A673 (cell line): ENCODE measurements at regions not wholly inside any gene's neighbourhood (a gene's known extent, or its start where the extent isn't known, plus 50 kb on each side); places are given as distances from the start of the nearest gene placed in this dataset.

ENCODE experiments used
- BruUV-seq: library from RNA; stranded (reverse); fragments of 400-500 nt; replicated peaks from 2 replicates; lab custom pipeline; 2021; lab: Mats Ljungman, UMichigan
- CTCF ChIA-PET: fragments of 300-600 bp; sonication (Branson Sonifier 250); formaldehyde crosslinking; loops from one replicate; lab custom pipeline; 2022; ENCODE audit warnings: antibody characterized with exemption; lab: Charles Lee
- POLR2A ChIA-PET: fragments of 300-600 bp; sonication (Branson Sonifier 250); formaldehyde crosslinking; loops from one replicate; lab custom pipeline; 2022; ENCODE audit warnings: antibody characterized with exemption; ENCODE audit not compliant: low non-redundant PET; lab: Charles Lee
- DNase-seq: peaks from one replicate; pipeline ENCODE4 v3.0.0-alpha.2; 2015; ENCODE audit warnings: low spot score
- H3K27ac ChIP-seq: fragments of 200-600 bp; sonication (generic); 2 replicates; pipeline ENCODE4 v1.5.1; 2016; ENCODE audit warnings: mixed run types, low read depth, mild to moderate bottlenecking, mixed read lengths, antibody characterized with exemption, low read length; ENCODE audit not compliant: poor library complexity, severe bottlenecking
- H3K27me3 ChIP-seq: fragments of 200-600 bp; sonication (generic); replicated peaks from 2 replicates; pipeline ENCODE4 v1.6.1; 2017; ENCODE audit warnings: mixed run types, low read depth, mild to moderate bottlenecking, mixed read lengths, antibody characterized with exemption, low read length; ENCODE audit not compliant: insufficient read depth, poor library complexity
- H3K36me3 ChIP-seq: fragments of 200-600 bp; sonication (generic); 2 replicates; pipeline ENCODE4 v1.6.1; 2016; ENCODE audit warnings: mixed run types, mild to moderate bottlenecking, mixed read lengths, antibody characterized with exemption, low read length; ENCODE audit not compliant: insufficient read depth, poor library complexity, severe bottlenecking
- H3K4me1 ChIP-seq: fragments of 200-600 bp; sonication (generic); 2 replicates; pipeline ENCODE4 v1.6.1; 2017; ENCODE audit warnings: mixed run types, mild to moderate bottlenecking, mixed read lengths, antibody characterized with exemption, low read length; ENCODE audit not compliant: insufficient read depth, poor library complexity, severe bottlenecking
- H3K4me3 ChIP-seq: fragments of 200-600 bp; sonication (generic); 2 replicates; pipeline ENCODE4 v1.5.1; 2016; ENCODE audit warnings: low read depth, mixed run types, mild to moderate bottlenecking, mixed read lengths, low read length; ENCODE audit not compliant: poor library complexity, severe bottlenecking
- H3K9me3 ChIP-seq: fragments of 200-600 bp; sonication (generic); 2 replicates; pipeline ENCODE4 v1.6.1; 2016; ENCODE audit warnings: mixed run types, low read depth, mild to moderate bottlenecking, mixed read lengths, antibody characterized with exemption, low read length; ENCODE audit not compliant: poor library complexity, severe bottlenecking
- EZH2 ChIP-seq: fragments of 200-600 bp; sonication (generic); IDR thresholded peaks from 2 replicates; pipeline ENCODE4 v1.6.1; 2017; ENCODE audit warnings: borderline replicate concordance, low read depth, mild to moderate bottlenecking, mixed read lengths, antibody characterized with exemption, low read length; ENCODE audit not compliant: poor library complexity, severe bottlenecking
- intact Hi-C: fragments of 100-400 bp; cut with micrococcal nuclease; formaldehyde crosslinking; loops from one replicate; pipeline ENCODE4 v1.10.0; 2022; ENCODE audit not compliant: unreplicated experiment
- TF ChIP-seq, protein P1 (sequence below): fragments of 300-800, 200-600 bp; sonication (generic); conservative IDR thresholded peaks from 2 replicates; pipeline ENCODE4 v1.5.1; 2017; ENCODE audit warnings: low read depth, mild to moderate bottlenecking, antibody characterized with exemption, low read length, moderate library complexity, mixed read lengths

DNA sequence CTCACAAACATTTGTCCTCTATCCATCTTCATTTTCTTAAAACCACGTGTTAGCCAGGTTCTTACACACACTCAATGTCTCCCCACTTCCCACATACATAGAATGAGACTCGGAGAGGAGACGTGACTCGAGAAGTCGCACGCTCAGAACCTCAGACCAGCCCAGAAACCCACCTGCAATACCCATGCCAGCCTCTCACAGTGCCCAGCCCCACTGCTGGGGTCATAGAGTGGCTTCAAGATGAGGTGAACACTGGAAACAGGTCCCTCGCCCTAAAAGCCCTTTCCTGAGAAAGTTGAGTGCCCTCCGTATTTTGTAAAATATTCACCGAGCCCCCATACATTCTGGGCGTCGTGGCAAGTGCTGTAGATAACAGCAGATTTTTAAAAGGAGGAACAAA, 487.4 kb downstream of the EIPR1 start:
- no peaks in the 10 kb centered on the region for H3K4me1 ChIP-seq
- BruUV-seq, result no TSS peak
- DNase-seq, result no peak
- H3K4me3 ChIP-seq, result no peak overlapping the region
- intact Hi-C loops, result no loop called here
- H3K27ac ChIP-seq, result no peak overlapping the region
- H3K9me3 ChIP-seq, result no peaks in the 10 kb centered on the region
- no peaks in the 10 kb centered on the region for H3K36me3 ChIP-seq
- POLR2A ChIA-PET, result no interaction called here
- no peaks in the 10 kb centered on the region for H3K27me3 ChIP-seq
- CTCF ChIA-PET, result no interaction called here
- TF ChIP-seq EZH2, result no peak
- TF ChIP-seq, protein P1, sequence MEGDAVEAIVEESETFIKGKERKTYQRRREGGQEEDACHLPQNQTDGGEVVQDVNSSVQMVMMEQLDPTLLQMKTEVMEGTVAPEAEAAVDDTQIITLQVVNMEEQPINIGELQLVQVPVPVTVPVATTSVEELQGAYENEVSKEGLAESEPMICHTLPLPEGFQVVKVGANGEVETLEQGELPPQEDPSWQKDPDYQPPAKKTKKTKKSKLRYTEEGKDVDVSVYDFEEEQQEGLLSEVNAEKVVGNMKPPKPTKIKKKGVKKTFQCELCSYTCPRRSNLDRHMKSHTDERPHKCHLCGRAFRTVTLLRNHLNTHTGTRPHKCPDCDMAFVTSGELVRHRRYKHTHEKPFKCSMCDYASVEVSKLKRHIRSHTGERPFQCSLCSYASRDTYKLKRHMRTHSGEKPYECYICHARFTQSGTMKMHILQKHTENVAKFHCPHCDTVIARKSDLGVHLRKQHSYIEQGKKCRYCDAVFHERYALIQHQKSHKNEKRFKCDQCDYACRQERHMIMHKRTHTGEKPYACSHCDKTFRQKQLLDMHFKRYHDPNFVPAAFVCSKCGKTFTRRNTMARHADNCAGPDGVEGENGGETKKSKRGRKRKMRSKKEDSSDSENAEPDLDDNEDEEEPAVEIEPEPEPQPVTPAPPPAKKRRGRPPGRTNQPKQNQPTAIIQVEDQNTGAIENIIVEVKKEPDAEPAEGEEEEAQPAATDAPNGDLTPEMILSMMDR, result no peak

DNA sequence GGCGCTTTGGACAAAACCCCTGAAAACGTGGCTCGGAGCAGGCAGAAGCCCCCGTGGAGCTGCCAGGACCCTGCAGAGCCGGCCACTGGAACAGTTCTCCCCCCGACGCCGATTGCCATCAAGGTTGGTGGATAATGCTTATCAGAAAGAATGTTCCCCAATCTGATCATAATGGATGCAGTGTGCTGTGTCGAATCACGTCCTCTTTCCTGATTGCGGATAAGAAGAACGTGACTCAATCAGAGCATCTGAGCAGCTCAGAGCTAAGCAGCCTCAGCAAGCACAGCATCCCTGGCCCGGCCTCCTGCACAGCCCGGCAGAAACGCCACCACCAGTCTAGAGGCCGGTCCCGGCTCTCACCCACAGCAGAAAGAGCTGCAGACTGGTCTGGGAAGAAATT, 488.0 kb downstream of the EIPR1 start:
- Histone ChIP-seq H3K4me1 (no peaks in the 10 kb centered on the region), H3K9me3 (no peaks in the 10 kb centered on the region), H3K27ac (no peak overlapping the region), H3K4me3 (no peak overlapping the region), H3K27me3 (no peaks in the 10 kb centered on the region), H3K36me3 (no peaks in the 10 kb centered on the region)
- no peak for DNase-seq
- POLR2A ChIA-PET, result no interaction called here
- intact Hi-C loops, result no loop called here
- CTCF ChIA-PET, result no interaction called here
- TF ChIP-seq, protein P1, result no peak
- TF ChIP-seq EZH2, result no peak
- BruUV-seq, result no TSS peak

DNA sequence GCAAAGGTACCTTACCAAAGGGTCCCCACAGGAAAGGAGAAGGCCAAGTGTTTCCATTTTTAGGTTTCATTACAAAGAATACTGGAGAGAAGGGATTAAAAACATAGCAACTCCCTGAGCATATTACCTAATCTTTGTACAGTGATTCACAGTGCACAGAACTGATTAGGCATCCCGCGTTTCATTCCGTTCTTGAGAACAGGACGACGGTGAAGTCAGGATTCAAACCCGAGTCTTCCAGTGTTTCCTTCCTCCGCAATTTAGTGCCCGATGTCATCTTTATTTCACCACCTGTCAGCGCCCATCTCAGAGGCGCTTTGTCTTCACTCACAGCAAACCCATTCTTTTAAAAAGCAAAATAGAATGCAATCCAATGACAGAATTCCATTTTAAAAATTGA, 488.5 kb downstream of the EIPR1 start:
- Histone ChIP-seq H3K9me3 (no peaks in the 10 kb centered on the region), H3K36me3 (no peaks in the 10 kb centered on the region), H3K4me1 (no peaks in the 10 kb centered on the region), H3K27me3 (no peaks in the 10 kb centered on the region), H3K27ac (no peak overlapping the region), H3K4me3 (no peak overlapping the region)
- intact Hi-C loops, result no loop called here
- DNase-seq, result no peak
- BruUV-seq, result no TSS peak
- ChIA-PET CTCF (no interaction called here), POLR2A (no interaction called here)
- TF ChIP-seq EZH2, result no peak
- TF ChIP-seq, protein P1, result no peak
